ENCODE measurements at regions not wholly inside any gene's neighbourhood (a gene's known extent, or its start where the extent isn't known, plus 50 kb on each side); places are given as distances from the start of the nearest gene placed in this dataset.

DNA sequence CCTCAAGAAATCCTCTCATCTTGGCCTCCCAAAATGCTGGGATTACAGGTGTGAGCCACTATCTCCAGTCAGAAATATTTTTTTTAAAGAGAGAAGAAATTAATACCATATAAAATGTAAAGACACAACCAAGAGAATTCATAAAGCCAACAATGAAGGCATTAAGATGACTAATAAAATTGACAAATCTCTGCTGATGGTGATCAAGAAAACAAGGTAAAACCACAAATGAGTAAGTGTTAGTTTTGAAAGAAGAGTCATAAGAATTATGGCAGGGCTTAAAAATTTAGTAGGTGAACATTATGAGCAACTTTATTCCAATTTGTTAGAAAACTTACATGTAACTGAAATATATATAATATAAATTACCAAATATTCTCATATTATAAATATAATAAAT, 752.8 kb upstream of the CELF4 start:
- Histone ChIP-seq H3K9me2 (ENCODE audit: insufficient read depth) (no peaks in the 10 kb centered on the region), H3F3A (replicated peaks; ENCODE audit: low read depth) (no peaks in the 10 kb centered on the region)

More for the DNA sequence above, 752.8 kb upstream of the CELF4 start:
- no peak overlapping the region for H3K27ac ChIP-seq (ENCODE audit: low read depth)
- no peaks in the 10 kb centered on the region for H3K4me1 ChIP-seq (ENCODE audit: insufficient read depth)
- H3K79me2 ChIP-seq (replicated peaks; ENCODE audit: insufficient read depth): no peaks in the 10 kb centered on the region
- Mint-ChIP-seq H3K27ac (no peak overlapping the region), H3K4me3 (no peak overlapping the region), H3K9me3 (no peaks in the 10 kb centered on the region), H3K27me3 (ENCODE audit: insufficient read depth, low read depth, poor library complexity) (no peaks in the 10 kb centered on the region), H3K4me1 (no peaks in the 10 kb centered on the region), H3K36me3 (ENCODE audit: low read depth) (no peaks in the 10 kb centered on the region)
- no peak overlapping the region for H2AFZ ChIP-seq
- H4K20me1 ChIP-seq (replicated peaks; ENCODE audit: insufficient read depth): no peaks in the 10 kb centered on the region
- ATAC-seq: no peak
- no peak overlapping the region for H3K4me2 ChIP-seq
- H3K36me3 ChIP-seq (ENCODE audit: insufficient read depth): no peaks in the 10 kb centered on the region
- no peaks in the 10 kb centered on the region for H3K27me3 ChIP-seq (ENCODE audit: insufficient read depth)
- DNase-seq (ENCODE audit: low spot score): no peak
- no peak overlapping the region for H3K4me3 ChIP-seq
- no peak for TF ChIP-seq ZNF114 (CRISPR knock-in tag; IDR thresholded peaks at IDR 0.05)
- TF ChIP-seq JUNB (IDR thresholded peaks at IDR 0.05; ENCODE audit: unreplicated experiment): no peak
- TF ChIP-seq, protein P1, sequence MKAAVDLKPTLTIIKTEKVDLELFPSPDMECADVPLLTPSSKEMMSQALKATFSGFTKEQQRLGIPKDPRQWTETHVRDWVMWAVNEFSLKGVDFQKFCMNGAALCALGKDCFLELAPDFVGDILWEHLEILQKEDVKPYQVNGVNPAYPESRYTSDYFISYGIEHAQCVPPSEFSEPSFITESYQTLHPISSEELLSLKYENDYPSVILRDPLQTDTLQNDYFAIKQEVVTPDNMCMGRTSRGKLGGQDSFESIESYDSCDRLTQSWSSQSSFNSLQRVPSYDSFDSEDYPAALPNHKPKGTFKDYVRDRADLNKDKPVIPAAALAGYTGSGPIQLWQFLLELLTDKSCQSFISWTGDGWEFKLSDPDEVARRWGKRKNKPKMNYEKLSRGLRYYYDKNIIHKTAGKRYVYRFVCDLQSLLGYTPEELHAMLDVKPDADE (IDR thresholded peaks at IDR 0.05): no peak
- TF ChIP-seq EZH2phosphoT487 (IDR thresholded peaks at IDR 0.05; ENCODE audit: unreplicated experiment): no peak
- TF ChIP-seq ZNF331 (CRISPR knock-in tag; IDR thresholded peaks at IDR 0.05; ENCODE audit: low read depth): no peak
- TF ChIP-seq, protein P2, sequence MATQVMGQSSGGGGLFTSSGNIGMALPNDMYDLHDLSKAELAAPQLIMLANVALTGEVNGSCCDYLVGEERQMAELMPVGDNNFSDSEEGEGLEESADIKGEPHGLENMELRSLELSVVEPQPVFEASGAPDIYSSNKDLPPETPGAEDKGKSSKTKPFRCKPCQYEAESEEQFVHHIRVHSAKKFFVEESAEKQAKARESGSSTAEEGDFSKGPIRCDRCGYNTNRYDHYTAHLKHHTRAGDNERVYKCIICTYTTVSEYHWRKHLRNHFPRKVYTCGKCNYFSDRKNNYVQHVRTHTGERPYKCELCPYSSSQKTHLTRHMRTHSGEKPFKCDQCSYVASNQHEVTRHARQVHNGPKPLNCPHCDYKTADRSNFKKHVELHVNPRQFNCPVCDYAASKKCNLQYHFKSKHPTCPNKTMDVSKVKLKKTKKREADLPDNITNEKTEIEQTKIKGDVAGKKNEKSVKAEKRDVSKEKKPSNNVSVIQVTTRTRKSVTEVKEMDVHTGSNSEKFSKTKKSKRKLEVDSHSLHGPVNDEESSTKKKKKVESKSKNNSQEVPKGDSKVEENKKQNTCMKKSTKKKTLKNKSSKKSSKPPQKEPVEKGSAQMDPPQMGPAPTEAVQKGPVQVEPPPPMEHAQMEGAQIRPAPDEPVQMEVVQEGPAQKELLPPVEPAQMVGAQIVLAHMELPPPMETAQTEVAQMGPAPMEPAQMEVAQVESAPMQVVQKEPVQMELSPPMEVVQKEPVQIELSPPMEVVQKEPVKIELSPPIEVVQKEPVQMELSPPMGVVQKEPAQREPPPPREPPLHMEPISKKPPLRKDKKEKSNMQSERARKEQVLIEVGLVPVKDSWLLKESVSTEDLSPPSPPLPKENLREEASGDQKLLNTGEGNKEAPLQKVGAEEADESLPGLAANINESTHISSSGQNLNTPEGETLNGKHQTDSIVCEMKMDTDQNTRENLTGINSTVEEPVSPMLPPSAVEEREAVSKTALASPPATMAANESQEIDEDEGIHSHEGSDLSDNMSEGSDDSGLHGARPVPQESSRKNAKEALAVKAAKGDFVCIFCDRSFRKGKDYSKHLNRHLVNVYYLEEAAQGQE (IDR thresholded peaks at IDR 0.05; ENCODE audit: unreplicated experiment): no peak
- TF ChIP-seq STAT1 (IDR thresholded peaks at IDR 0.05; ENCODE audit: unreplicated experiment): no peak
- no peak for TF ChIP-seq NANOG (IDR thresholded peaks at IDR 0.05; ENCODE audit: borderline replicate concordance)
- TF ChIP-seq ZNF462 (CRISPR knock-in tag; IDR thresholded peaks at IDR 0.05): no peak
- no peak for TF ChIP-seq EZH2 (IDR thresholded peaks at IDR 0.05; ENCODE audit: low read depth, unreplicated experiment)
- TF ChIP-seq POLR2AphosphoS5 (IDR thresholded peaks at IDR 0.05; ENCODE audit: low read depth): no peak
- TF ChIP-seq, protein P3, sequence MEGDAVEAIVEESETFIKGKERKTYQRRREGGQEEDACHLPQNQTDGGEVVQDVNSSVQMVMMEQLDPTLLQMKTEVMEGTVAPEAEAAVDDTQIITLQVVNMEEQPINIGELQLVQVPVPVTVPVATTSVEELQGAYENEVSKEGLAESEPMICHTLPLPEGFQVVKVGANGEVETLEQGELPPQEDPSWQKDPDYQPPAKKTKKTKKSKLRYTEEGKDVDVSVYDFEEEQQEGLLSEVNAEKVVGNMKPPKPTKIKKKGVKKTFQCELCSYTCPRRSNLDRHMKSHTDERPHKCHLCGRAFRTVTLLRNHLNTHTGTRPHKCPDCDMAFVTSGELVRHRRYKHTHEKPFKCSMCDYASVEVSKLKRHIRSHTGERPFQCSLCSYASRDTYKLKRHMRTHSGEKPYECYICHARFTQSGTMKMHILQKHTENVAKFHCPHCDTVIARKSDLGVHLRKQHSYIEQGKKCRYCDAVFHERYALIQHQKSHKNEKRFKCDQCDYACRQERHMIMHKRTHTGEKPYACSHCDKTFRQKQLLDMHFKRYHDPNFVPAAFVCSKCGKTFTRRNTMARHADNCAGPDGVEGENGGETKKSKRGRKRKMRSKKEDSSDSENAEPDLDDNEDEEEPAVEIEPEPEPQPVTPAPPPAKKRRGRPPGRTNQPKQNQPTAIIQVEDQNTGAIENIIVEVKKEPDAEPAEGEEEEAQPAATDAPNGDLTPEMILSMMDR (conservative IDR thresholded peaks at IDR 0.05; ENCODE audit: low read depth in 2 of 2): no peak

Data from GM23338 (cell line).